Frontal cortex (tissue), 3 donors: ENCODE measurements at regions not wholly inside any gene's neighbourhood (a gene's known extent, or its start where the extent isn't known, plus 50 kb on each side); places are given as distances from the start of the nearest gene placed in this dataset.

Experiments
- DNase-seq, 2 donors: peaks; one replicate each; pipeline ENCODE4 v3.0.0; 2012; ENCODE audit warnings: low spot score in 2 of 2
- FAIRE-seq: peaks from 2 replicates; lab custom pipeline; 2012; peaks lifted over from hg19 to GRCh38; lab: Jason Lieb, UNC
- donor health status: control.
- donor health status: control.
- donor health status: control.

DNA sequence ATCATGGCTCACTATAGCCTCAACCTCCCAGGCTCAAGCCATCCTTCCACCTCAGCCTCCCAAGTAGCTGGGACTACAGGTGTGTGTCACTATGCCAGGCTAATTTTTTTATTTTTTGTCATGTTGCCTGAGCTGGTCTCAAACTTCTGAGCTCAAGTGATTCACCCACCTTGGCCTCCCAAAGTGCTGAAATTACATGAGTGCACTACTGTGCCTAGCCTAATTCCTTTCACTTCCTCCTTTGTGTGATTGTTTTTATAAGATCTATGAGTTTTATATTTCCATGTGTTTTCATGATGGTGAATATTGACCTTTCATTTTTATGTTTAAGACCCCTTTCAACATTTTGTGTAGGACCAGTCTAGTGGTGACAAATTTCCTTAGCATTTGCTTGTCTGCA lies 55.2 kb upstream of the IL12B start:
- DNase-seq (no peak), FAIRE-seq (no peak)

DNA sequence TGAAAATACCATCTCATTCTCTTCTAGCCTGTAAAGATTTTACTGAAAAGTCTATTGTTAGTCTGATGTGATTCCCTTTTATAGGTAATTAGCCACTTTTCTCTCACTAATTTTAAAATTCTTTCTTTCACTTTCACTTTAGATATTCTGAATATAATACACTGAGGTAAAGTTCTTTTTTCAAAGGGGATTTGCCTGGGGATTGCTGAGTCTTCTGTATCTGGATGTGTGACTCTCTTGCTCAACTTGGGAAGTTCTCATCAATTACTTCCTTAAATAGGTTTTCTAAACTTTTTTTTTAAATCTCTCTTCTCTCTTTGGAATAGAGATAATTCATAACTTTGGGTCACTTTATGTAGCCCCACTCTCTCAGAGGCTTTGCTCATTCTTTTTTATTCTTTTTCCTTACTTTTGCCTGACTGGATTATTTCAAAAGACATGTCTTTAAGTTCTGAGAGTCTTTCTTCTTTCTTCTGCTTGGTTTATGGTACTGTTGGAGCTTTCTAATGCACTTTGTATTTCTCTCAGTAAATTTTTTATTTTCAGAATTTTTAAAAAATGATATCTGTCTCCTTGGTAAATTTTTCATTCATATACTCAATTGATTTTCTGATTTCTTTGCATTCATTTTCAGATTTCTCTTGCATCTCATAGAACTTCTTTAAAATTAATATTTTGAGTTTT lies 55.9 kb upstream of the IL12B start:
- FAIRE-seq (no peak), DNase-seq (no peak)

DNA sequence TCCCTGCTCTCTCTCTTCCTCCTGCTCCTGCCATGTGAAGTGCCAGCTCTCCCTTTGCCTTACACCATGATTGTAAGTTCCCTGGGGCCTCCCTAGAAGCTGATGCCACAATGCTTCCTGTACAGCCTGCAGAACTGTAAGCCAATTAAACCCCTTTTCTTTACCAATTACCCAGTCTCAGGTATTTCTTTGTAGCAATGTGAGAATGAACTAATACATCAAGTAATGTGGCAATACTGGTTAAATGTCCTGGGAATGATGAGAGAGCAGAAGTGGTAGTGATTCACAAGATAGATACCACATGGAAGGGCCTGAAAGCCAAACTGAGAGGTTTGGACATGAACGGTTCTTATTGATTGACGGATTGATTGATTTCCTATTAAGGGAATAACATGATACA lies 62.6 kb upstream of the IL12B start:
- no peak for DNase-seq
- FAIRE-seq = no peak

DNA sequence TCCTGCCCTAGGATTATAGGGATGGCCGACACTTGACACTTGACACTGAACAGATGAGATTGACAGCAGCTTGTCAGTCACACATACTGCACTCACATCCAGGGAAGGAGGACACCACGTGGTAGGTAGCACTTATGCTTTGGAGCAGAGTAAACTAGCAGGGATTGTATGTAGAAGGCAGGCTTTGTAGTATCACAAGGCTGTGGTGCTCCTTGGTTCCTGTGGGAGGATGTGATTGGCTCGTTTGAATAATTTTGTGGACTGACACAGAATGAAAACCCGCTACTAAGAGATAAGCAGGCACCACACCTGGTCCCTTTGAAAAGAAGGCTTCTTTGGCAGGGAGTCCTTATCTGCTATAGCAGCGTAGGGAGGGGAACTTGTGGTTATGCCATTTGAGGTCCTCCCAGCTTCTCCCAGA lies 63.6 kb upstream of the IL12B start:
- DNase-seq (no peak), FAIRE-seq (no peak)

DNA sequence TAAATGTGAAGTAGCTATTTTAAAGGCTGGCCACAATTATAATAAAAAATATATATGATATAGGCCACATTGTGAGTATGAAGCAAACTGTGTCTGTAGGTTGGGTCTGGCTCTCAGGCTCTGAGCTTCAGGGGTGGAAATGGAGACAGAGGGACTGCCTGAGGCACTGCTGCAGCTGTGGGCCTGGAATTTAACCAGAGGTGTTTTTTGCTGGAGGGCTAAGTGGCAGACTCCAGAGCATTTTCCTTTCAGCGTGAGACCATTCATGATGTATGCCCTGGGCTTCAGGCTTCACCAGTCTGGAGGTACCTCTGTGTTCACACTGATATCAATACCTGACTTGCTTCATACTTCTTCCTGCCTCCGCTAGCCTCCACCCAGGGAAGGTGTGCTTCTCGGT lies 64.9 kb upstream of the IL12B start:
- FAIRE-seq = no peak

DNA sequence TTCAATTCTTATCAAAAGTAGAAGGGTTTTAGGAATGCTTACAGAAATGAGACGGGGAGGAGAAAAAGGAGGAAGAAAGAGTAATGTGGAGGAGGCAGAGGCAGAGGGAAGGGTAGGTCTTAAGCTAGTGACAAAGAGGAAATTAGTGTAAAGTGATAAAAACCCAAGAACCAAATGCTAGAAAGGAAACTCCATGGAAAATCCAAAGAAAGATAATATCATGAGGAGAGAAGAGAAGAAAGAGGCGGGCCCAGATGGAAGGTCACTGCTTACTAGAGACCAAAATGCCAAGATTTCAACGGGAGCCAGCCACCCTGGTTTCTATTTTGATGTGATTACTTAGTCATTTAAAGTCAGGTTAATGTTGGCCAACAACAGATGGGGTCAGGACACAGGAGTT lies 68.6 kb upstream of the IL12B start:
- DNase-seq (no peak), FAIRE-seq (no peak)

More for the DNA sequence above, 64.9 kb upstream of the IL12B start:
- no peak for DNase-seq

DNA sequence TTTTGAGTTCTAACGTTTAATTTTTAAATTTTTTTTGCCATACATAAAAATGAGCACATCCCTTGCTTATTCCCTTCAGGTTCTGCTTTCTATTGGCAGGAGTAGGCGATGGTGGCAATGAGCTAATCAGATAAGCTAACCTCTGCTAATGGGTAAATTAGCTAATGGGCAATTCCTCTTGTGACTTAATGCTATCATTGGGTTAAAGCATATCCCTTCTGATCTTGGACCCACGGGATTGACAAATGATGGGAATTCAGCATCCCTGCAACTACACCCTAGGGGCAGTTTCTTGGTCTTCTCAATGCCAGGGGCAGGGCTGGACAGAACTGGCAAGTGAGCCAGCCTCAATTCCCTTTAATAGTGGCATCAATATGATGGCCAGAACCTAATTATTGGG lies 70.2 kb upstream of the IL12B start:
- no peak for DNase-seq
- no peak for FAIRE-seq

DNA sequence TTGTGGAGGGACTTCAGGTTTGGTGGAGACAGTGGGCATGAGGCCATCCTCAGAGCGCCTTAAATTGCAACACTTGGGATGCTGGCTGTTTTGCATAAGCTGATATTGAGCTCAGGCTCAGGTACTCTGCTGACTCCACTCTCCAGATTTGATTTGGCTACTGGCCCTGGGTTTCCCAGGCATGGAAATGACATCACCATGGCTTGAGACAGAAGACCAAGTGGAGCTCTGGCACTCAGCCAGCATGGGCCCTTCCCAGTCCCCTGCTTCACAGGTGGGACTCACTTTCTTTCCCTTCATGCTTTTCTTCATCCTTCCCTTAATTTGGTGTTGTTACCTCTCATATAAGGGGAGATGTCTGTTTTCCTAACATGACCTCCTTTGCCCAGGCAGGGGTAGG lies 72.0 kb upstream of the IL12B start:
- FAIRE-seq = no peak
- DNase-seq = no peak

DNA sequence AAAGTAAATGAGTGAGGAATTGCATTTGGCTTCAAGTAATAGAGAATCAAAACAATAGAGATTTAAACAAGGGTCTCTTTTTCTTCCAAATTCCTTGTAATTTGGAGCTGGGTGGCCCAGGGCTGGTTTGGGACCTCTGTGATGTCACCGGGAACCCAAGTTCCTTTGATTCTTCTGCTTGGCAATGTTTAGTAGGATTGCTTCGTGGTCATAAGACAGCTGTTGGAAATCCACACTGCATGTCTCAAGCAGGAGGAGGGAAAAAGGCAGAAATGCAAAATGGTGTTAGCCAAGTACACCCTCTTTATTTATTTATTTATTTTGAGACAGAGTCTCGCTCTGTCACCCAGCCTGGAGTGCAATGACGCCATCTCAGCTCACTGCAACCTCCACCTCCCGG lies 72.6 kb upstream of the IL12B start:
- DNase-seq (no peak), FAIRE-seq (no peak)

DNA sequence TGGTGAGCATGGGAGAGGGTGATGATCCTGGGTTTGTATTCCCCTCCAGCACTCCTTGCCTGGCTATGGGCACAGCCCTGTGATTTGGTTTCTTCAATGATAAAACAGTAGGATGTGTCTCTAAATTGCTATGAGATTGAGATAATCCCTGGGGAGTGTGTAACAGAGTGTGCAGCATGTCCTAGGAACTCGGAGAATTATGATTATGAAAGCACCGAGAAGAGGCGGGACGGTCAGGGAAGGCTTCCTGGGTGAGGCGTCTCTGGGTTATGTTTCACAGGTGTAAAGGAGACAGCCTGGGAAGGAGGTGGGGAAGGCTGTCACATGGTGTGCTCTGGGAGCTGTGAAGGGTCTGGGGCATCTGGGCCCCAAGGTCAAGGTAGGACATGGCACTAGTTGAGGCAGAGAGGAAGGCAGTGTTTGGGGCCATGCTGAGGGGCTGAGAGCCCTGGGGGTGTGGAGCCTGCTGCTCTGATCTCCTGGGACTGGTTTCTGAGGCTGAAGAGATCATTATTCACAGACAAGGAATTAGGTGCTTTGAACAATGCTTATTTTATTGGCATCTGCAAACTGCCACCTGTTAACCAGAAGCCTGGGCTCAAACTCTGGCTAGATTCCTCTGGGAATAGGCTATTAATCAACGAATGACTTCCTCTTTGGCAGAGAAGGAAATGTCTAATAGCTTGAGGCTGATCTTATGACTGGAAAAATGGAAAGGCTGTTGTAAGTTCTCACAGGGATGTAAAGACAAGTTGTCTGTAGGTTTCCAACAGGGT lies 73.8 kb upstream of the IL12B start:
- DNase-seq (no peak), FAIRE-seq (no peak)

DNA sequence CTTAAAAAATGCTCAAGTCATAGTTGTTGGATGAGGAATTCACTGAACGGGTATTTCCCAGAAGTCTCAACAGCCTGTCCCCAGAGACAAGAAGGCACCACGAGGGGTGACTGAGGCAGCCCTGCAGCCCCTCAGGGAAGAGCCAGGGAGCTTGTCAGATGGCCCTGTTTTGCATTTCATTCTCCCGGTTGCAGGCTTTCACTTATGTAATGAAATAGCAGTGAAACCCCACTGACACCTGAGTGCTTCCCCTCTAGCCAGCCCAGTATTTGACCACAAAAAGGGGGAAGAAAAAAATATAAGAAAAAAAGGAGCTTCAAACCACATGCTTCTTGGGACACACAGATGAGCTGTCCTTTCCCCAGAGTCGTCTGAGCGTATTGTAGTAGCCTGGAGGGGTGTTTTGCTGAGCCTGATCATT lies 75.3 kb upstream of the IL12B start:
- FAIRE-seq = no peak
- no peak for DNase-seq

DNA sequence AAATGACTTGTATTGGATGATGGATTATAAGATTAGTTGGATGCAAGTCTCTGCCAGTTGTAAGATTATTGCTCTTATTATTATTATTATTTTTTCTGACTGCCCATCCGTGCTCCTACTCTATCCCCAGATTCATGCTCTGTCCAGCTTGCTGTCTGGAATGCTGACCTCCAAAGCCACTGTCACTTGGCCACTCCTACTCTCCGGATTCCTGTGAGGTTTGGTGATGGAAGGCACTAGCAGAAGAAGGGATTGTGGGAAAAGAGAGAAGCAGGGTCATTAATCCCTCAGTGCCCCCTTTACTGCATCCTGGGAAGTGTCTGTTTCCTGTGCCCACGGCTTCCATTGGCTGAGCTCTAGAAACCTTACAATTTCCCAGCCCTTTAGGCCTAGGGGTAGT lies 76.3 kb upstream of the IL12B start:
- FAIRE-seq = no peak
- DNase-seq = no peak

DNA sequence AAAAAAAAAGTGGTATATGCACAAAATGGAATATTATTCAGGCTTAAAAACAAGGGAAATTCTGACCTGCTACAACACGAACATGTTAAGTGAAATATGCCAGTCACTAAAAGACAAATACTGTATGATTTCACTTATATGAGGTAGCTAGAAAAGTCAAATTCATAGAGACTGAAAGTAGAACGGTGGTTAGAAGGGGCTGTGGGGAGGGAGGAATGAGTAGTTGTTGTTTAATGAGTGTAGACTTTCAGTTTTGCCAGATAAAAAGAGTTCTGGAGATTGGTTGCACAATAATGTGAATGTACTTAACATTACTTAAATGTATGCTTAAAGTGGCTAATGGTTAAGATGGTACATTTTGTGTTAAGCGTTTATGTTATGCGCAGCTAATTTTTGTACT lies 79.5 kb upstream of the IL12B start:
- FAIRE-seq = no peak

DNA sequence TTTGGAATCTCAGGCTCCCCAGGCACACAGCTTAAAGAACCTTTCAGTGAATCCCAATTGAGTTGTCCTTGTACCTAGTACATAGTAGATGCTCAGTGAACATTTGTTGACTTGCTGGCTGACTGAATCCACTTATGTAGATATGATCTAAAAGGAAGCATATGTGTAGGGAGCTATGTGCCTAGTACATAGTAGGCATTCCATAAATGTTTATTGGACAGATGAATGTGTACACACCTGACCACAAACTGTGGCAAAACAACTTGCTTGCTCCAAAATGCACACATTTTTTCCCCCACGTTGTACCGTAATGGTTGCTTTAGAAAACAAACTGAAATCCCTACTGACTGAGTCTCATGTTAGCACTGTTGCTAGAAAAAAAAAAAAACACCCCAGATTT lies 80.2 kb upstream of the IL12B start:
- no peak for DNase-seq
- FAIRE-seq = no peak

More for the DNA sequence above, 79.5 kb upstream of the IL12B start:
- no peak for DNase-seq

DNA sequence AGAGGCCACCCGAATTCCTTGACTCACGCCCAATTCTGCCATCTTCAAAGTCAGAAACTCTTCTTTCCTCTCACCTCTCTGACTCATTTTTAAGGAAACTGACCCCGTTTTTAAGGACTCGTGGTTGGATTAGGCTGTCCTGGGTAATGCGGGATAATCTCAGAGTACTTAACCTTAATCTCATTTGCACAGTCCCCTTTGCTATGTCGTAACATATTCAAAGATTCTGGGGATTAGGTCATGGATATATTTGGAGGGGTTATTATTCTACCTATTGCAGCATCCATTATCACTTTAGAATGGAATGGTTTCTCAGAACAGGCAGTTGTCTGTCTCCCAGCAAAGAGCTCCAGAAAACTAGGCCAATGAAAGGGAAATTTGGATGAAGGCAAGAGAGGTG lies 80.8 kb upstream of the IL12B start:
- no peak for DNase-seq
- FAIRE-seq = no peak

DNA sequence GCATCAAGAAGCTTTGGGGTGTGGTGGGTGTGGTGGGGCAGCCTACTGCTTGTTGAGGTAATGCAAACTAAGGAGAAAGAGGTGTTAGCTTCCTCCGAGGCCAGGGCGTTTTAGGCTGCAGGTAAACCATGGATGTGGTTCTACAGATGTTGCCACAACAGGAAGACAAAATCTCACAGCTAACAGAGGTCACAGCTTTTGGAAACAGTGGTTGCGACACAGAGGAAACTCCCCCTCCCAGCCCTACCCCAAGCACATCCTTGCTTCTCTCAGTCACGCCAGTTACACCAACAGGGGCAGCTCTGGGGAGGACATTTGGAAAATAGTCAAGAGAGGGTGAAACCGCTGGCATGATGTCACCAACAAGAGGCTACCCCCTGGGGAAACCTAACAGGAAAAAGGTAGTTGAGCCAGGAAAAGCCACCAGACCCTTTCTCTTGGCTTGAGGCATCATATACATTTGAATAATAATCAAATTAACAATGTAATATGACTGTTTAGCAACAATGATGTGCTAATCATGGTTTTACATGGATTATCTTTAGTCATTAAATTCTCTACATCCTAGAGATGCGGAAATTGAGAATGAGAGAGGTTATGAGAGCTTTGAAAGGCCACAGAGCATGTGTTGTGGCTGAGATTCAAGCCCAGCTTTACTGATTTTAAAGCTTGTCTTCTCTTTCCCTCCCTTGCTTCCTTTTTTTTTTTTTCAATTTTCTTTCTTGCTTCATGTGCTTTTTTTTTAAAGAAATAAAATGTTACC lies 82.2 kb upstream of the IL12B start:
- DNase-seq (no peak), FAIRE-seq (no peak)

DNA sequence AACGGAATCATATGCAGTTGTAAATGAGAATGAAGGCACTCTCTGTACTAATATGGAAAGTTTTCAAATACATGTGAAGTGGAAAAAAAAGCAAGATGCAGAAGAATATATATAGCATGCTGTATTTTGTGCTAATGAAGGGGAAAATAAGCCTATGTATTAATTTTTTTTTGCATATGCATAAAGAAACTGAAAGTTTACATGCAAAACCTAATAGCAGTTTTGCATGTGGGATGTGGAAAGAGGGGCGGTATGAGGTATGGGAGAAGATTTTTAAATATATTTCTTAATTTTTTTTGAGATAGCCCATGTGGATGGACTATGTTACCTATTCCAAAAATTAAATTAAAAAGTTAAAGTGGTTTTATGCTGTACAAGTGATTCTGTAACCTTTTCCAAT lies 83.7 kb upstream of the IL12B start:
- DNase-seq = no peak
- FAIRE-seq = no peak

DNA sequence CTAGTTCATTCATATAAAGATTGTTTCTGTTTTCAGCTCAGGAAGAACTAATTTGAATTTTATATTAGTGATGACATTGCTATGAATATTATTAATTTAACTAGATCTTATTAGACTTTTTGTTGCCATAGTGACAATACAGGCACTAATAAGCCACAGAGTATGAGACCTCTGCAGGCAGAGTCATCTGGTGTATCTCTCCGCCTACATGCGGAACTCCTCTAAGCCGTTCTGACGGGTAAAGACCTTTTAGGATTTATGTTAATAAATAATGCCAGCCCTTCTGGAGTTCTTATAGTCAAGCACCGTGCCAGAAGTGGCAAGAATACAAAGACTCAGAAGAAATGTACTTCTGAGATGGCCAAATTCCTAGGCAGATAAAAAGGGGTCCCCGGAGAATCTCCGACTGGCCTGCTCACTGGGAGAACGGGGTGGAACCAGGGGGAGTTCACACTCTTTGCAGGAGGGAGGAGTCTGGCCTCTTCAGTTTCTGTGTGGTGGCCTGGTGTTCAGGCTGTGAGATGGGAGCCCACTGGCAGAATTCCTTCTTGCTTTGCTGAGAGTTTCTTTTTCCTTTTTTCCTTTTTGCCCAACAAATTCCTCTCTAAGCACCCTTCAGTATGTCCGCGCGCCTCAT lies 85.1 kb upstream of the IL12B start:
- no peak for DNase-seq

DNA sequence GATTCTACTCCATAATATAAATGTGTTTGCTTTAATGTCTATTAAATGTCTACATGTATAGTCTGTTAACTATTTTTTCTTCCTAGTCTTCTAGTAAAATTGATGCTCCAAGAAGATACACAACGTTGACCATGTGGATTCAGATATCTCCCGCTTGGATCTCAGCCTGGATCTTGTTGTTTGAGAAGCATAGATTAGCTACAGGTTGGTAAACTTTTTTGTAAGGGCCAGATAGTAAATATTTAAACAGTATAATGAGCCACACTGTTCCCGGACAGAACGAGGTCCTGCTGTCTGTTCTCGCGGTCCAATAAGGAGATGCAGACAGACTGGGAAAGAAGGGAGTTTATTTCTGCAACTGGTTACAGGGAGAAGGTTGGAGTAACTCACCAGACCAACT lies 86.2 kb upstream of the IL12B start:
- FAIRE-seq (no peak), DNase-seq (no peak)

More for the DNA sequence above, 85.1 kb upstream of the IL12B start:
- no peak for FAIRE-seq

DNA sequence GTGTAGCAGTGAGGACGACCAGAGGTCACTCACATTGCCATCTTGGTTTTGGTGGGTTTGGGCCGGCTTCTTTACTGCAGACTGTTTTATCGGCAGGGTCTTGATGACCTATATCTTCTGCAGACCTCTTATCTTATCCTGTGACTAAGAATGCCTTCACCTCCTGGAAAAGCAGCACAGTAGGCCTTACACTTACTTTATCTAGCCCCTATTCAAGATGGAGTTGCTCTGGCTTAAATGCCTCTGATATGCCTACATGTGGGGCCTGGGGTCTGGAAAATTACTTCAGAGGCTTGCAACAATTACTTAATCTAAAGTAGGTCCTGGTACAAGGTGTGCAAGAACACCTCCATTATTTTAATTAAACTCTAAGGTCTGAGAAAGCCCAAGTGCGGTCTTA lies 86.9 kb upstream of the IL12B start:
- no peak for FAIRE-seq
- no peak for DNase-seq

DNA sequence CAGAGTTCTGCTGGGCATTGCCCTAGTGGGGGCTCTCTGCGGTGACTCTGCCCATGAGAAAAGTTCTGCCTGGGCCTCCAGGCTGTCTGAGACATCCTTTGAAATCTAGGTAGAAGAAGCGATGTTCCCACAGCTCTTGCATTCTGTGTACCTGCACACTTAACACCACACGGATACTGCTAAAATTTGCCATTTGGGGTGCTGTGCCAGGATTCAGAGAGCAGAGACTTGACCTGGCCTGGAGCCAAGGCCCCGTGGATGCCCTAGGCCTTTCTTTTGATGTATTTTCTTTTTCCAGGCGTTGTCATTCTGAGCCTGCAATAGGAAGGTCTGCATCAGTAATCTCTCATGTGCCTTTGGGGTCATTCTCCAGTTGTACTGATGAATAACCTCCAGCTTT lies 89.3 kb upstream of the IL12B start:
- no peak for DNase-seq
- FAIRE-seq = no peak
